Endothelial cell of umbilical vein (primary cell): ENCODE measurements at regions not wholly inside any gene's neighbourhood (a gene's known extent, or its start where the extent isn't known, plus 50 kb on each side); places are given as distances from the start of the nearest gene placed in this dataset.

Experiments
- BruUV-seq: library from RNA; stranded (reverse); fragments of 400-500 nt; replicated peaks from 2 replicates; lab custom pipeline; 2021; lab: Mats Ljungman, UMichigan
- CTCF ChIA-PET: fragments of 300-600, 350-600 bp; sonication (Branson Sonifier 250); formaldehyde crosslinking; loops from one replicate; lab custom pipeline; 2021; ENCODE audit warnings: antibody characterized with exemption, inconsistent platforms; lab: Charles Lee
- POLR2A ChIA-PET: fragments of 300-600, 350-600 bp; sonication (Branson Sonifier 250); formaldehyde crosslinking; loops from one replicate; lab custom pipeline; 2021; ENCODE audit warnings: antibody characterized with exemption, inconsistent platforms; lab: Charles Lee
- DNase-seq: peaks from one replicate; pipeline ENCODE4 v3.0.0-alpha.2; 2011; ENCODE audit warnings: low read depth, low spot score
- FAIRE-seq: peaks from 2 replicates; lab custom pipeline; 2011; peaks lifted over from hg19 to GRCh38; lab: Jason Lieb, UNC
- H2AFZ ChIP-seq: 2 replicates; pipeline ENCODE4 v1.6.0; 2012; ENCODE audit warnings: low read depth, low read length, control low read depth, inconsistent platforms
- H3K27ac ChIP-seq: 2 replicates; pipeline ENCODE4 v1.5.1; 2011; ENCODE audit warnings: low read depth, mild to moderate bottlenecking, control low read depth, low read length, moderate library complexity; ENCODE audit not compliant: insufficient read depth
- H3K27me3 ChIP-seq, 2 experiments: 2 replicates each; pipeline versions ENCODE4 v1.6.0 to v1.6.1; 2011; ENCODE audit warnings: low read length in 2 of 2, mixed read lengths in 1 of 2; ENCODE audit not compliant: control insufficient read depth in 2 of 2, insufficient read depth in 2 of 2
- H3K36me3 ChIP-seq, 2 experiments: 2 replicates in 1 of 2; 3 replicates in 1 of 2; pipeline ENCODE4 v1.5.1; 2011; ENCODE audit warnings: low read length in 2 of 2, mild to moderate bottlenecking in 1 of 2, moderate library complexity in 1 of 2; ENCODE audit not compliant: control insufficient read depth in 2 of 2, insufficient read depth in 2 of 2; ENCODE audit errors: extremely low read depth in 1 of 2
- H3K4me1 ChIP-seq: 3 replicates; pipeline ENCODE4 v1.5.1; 2011; ENCODE audit warnings: mild to moderate bottlenecking, low read length; ENCODE audit not compliant: control insufficient read depth, insufficient read depth; ENCODE audit errors: extremely low read depth
- H3K4me2 ChIP-seq: 2 replicates; pipeline ENCODE4 v1.6.1; 2011; ENCODE audit warnings: low read length, control low read depth, mixed read lengths; ENCODE audit not compliant: insufficient read depth
- H3K4me3 ChIP-seq, 3 experiments: fragments of 200-600 bp in 1 of 3; sonication (generic), shearing (Covaris generic) in 1 of 3; replicated peaks in 1 of 3; 2 replicates each; pipeline ENCODE4 v1.5.1; 2011 to 2016; ENCODE audit warnings: control low read depth in 3 of 3, low read length in 3 of 3, mild to moderate bottlenecking in 2 of 3, inconsistent platforms in 1 of 3, low read depth in 1 of 3, moderate library complexity in 1 of 3; ENCODE audit not compliant: insufficient read depth in 1 of 3
- H3K79me2 ChIP-seq: 2 replicates; pipeline ENCODE4 v1.6.0; 2012; ENCODE audit warnings: low read length, inconsistent platforms; ENCODE audit not compliant: control insufficient read depth, insufficient read depth
- H3K9ac ChIP-seq: replicated peaks from 2 replicates; pipeline ENCODE3; 2011; ENCODE audit warnings: low read length, control low read depth; ENCODE audit not compliant: insufficient read depth; ENCODE audit errors: extremely low read depth
- H3K9me1 ChIP-seq: replicated peaks from 3 replicates; pipeline ENCODE4 v1.6.0; 2011; ENCODE audit warnings: mild to moderate bottlenecking, low read length; ENCODE audit not compliant: control insufficient read depth, insufficient read depth; ENCODE audit errors: extremely low read depth
- H3K9me3 ChIP-seq: replicated peaks from 2 replicates; pipeline ENCODE4 v1.5.1; 2012; ENCODE audit warnings: low read length, inconsistent platforms; ENCODE audit not compliant: control insufficient read depth, insufficient read depth
- H4K20me1 ChIP-seq: replicated peaks from 2 replicates; pipeline ENCODE3; 2011; ENCODE audit warnings: mild to moderate bottlenecking, low read length; ENCODE audit not compliant: control insufficient read depth, insufficient read depth; ENCODE audit errors: extremely low read depth
- CTCF ChIP-seq, 2 donors: IDR thresholded peaks; 1 replicate in 1 of 2; 2 replicates in 1 of 2; pipeline ENCODE4 v1.5.1; 2011; ENCODE audit warnings: low read length in 2 of 2, mild to moderate bottlenecking in 2 of 2, moderate library complexity in 2 of 2, control low read depth in 1 of 2, inconsistent platforms in 1 of 2, low read depth in 1 of 2; ENCODE audit not compliant: insufficient read depth in 1 of 2; ENCODE audit errors: extremely low read depth in 1 of 2
- EZH2 ChIP-seq: IDR thresholded peaks from 2 replicates; pipeline ENCODE4 v1.6.1; 2012; ENCODE audit warnings: borderline replicate concordance, low read depth, mild to moderate bottlenecking, moderate library complexity, low read length, inconsistent platforms; ENCODE audit not compliant: severe bottlenecking
- FOS ChIP-seq: IDR thresholded peaks from 2 replicates; pipeline ENCODE4 v1.6.1; 2011; ENCODE audit warnings: mild to moderate bottlenecking, low read length, moderate library complexity, borderline replicate concordance; ENCODE audit not compliant: insufficient read depth
- GATA2 ChIP-seq: IDR thresholded peaks from 2 replicates; pipeline ENCODE4 v1.7.0; 2011; ENCODE audit warnings: low read depth, mild to moderate bottlenecking, moderate library complexity, mixed read lengths, low read length; ENCODE audit not compliant: insufficient read length, insufficient read depth
- JUN ChIP-seq: IDR thresholded peaks from 2 replicates; pipeline ENCODE4 v1.6.1; 2011; ENCODE audit warnings: borderline replicate concordance, low read depth; ENCODE audit not compliant: insufficient read length, insufficient read depth
- MAX ChIP-seq: IDR thresholded peaks from 2 replicates; pipeline ENCODE4 v1.6.1; 2011; ENCODE audit not compliant: insufficient read depth, insufficient read length
- MYC ChIP-seq: IDR thresholded peaks from one replicate; pipeline ENCODE4 v1.6.1; 2011; ENCODE audit warnings: mild to moderate bottlenecking, low read depth, low read length
- POLR2A ChIP-seq: IDR thresholded peaks from 2 replicates; pipeline ENCODE4 v1.6.1; 2012; ENCODE audit warnings: low read depth, mild to moderate bottlenecking, control low read depth, low read length
- POLR2AphosphoS5 ChIP-seq: IDR thresholded peaks from 2 replicates; pipeline ENCODE4 v1.6.1; 2012; ENCODE audit warnings: low read depth, mild to moderate bottlenecking, control low read depth, low read length, moderate library complexity; ENCODE audit not compliant: insufficient read depth
- dilution Hi-C: fragments of 300-500 bp; cut with MboI; formaldehyde crosslinking; loops from one replicate; pipeline ENCODE4 v1.15.0; 2019; ENCODE audit warnings: low sequenced_read_pairs; ENCODE audit not compliant: extremely low pct_ligation_motif_present
- intact Hi-C: fragments of 100-400 bp; cut with micrococcal nuclease; formaldehyde crosslinking; loops from one replicate; pipeline ENCODE4 v1.10.0; 2022

GRCh38 chr15:35757361-35757760 is 211.4 kb upstream of the DPH6 start:
- H3K36me3 ChIP-seq, result no peaks in the 10 kb centered on the region
- H3K27ac ChIP-seq, result no peak overlapping the region
- no peak overlapping the region for H3K4me2 ChIP-seq
- H4K20me1 ChIP-seq, result no peaks in the 10 kb centered on the region
- H3K9me1 ChIP-seq, result no peaks in the 10 kb centered on the region
- H3K9me3 ChIP-seq, result no peaks in the 10 kb centered on the region
- DNase-seq, result no peak
- H3K4me1 ChIP-seq, result no peaks in the 10 kb centered on the region
- H3K27me3 ChIP-seq, result no peaks in the 10 kb centered on the region
- no peak for FAIRE-seq
- H2AFZ ChIP-seq, result no peak overlapping the region
- ChIA-PET POLR2A (no interaction called here), CTCF (interaction anchor here (1.3 to 1.6 kb wide), 2 partner anchors 25 to 60 kb away, joined by 3 to 4 read pairs; no protein-coding TSS in a partner anchor)
- intact Hi-C loops, result no loop called here
- H3K79me2 ChIP-seq, result no peaks in the 10 kb centered on the region
- no peak overlapping the region for H3K9ac ChIP-seq
- no TSS peak for BruUV-seq
- dilution Hi-C loops, result no loop called here
- H3K4me3 ChIP-seq, result no peak overlapping the region
- TF ChIP-seq CTCF (IDR thresholded peaks at IDR 0.05; ENCODE audit: extremely low read depth in 1 of 2, insufficient read depth in 1 of 2, low read depth in 1 of 2, low read length in 2 of 2) (no peak), JUN (no peak), MYC (no peak), POLR2AphosphoS5 (no peak), POLR2A (no peak), MAX (no peak), GATA2 (no peak), EZH2 (no peak), FOS (no peak)
